ENCODE measurements at regions not wholly inside any gene's neighbourhood (a gene's known extent, or its start where the extent isn't known, plus 50 kb on each side); places are given as distances from the start of the nearest gene placed in this dataset.

DNA sequence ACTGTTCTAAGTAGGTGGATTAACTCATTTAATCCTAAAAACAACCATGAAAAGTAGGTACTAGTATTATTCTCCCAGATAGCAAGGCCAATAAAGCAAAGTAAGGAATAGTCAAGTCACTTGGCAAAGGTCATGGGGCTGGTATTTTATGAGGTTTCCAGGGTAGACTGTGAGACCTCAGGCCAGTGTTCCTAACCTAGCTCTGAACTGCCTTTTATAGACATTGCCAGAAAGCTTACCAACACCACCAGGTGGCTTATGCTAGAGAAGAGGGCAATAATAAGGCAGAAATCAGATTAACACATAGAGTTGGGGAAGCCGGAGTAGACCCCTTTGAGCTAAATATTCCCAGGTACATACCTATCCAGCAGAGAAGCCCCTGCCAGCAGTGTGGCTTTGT lies 490.9 kb upstream of the TENM4 start (continued):
- TF ChIP-seq POU2F2 (IDR thresholded peaks at IDR 0.05; ENCODE audit: borderline replicate concordance, low read depth, low read length) (no peak), USF1 (IDR thresholded peaks at IDR 0.05; ENCODE audit: borderline replicate concordance, extremely low read length, insufficient read depth, low read depth, low read length) (no peak), E2F4 (IDR thresholded peaks at IDR 0.05; ENCODE audit: low read depth, low read length) (no peak)

- SMC1A ChIA-PET (ENCODE audit: uncharacterized antibody, unreplicated experiment) = interaction anchor here (1.5 kb wide), 1 partner anchor 118 kb away, joined by 3 read pairs; no protein-coding TSS in a partner anchor
- no peak for TF ChIP-seq TCF3 (IDR thresholded peaks at IDR 0.05; ENCODE audit: borderline replicate concordance, insufficient read depth, low read depth, low read length)
- no peak for TF ChIP-seq STAT3 (IDR thresholded peaks at IDR 0.05; ENCODE audit: low read depth, low read length)
- TF ChIP-seq SMAD5 (IDR thresholded peaks at IDR 0.05; ENCODE audit: low read depth) = no peak
- TF ChIP-seq BRCA1 (IDR thresholded peaks at IDR 0.05; ENCODE audit: low read depth, low read length) = no peak
- no peak for TF ChIP-seq STAT1 (conservative IDR thresholded peaks at IDR 0.05)
- no peak for TF ChIP-seq CHD2 (IDR thresholded peaks at IDR 0.05; ENCODE audit: borderline replicate concordance, low read depth, low read length)
- no peak for TF ChIP-seq TCF12 (IDR thresholded peaks at IDR 0.05; ENCODE audit: low read depth, low read length)
- TF ChIP-seq HDGF (IDR thresholded peaks at IDR 0.05) = no peak
- TF ChIP-seq MAX (IDR thresholded peaks at IDR 0.05; ENCODE audit: low read depth, low read length) = no peak
- no peak for TF ChIP-seq HDAC6 (IDR thresholded peaks at IDR 0.05; ENCODE audit: unreplicated experiment)
- TF ChIP-seq, protein P1, sequence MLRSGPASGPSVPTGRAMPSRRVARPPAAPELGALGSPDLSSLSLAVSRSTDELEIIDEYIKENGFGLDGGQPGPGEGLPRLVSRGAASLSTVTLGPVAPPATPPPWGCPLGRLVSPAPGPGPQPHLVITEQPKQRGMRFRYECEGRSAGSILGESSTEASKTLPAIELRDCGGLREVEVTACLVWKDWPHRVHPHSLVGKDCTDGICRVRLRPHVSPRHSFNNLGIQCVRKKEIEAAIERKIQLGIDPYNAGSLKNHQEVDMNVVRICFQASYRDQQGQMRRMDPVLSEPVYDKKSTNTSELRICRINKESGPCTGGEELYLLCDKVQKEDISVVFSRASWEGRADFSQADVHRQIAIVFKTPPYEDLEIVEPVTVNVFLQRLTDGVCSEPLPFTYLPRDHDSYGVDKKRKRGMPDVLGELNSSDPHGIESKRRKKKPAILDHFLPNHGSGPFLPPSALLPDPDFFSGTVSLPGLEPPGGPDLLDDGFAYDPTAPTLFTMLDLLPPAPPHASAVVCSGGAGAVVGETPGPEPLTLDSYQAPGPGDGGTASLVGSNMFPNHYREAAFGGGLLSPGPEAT (IDR thresholded peaks at IDR 0.05; ENCODE audit: low read depth) = no peak
- TF ChIP-seq IRF5 (IDR thresholded peaks at IDR 0.05; ENCODE audit: borderline replicate concordance) = no peak
- TF ChIP-seq MTA3 (IDR thresholded peaks at IDR 0.05; ENCODE audit: borderline replicate concordance, low read length) = no peak
- TF ChIP-seq E4F1 (IDR thresholded peaks at IDR 0.05; ENCODE audit: borderline replicate concordance, partially characterized antibody) = no peak
Observed at GRCh38 chr11:79926707-79927106, 485.9 kb upstream of the TENM4 start.

More at GRCh38 chr11:79926707-79927106, 485.9 kb upstream of the TENM4 start:
- Histone ChIP-seq H3K4me1 (ENCODE audit: control insufficient read depth, insufficient read depth, low read length) (no peaks in the 10 kb centered on the region), H3K36me3 (ENCODE audit: control insufficient read depth in 2 of 2, insufficient read depth in 2 of 2, low read length in 1 of 2) (no peaks in the 10 kb centered on the region), H3K27me3 (replicated peaks in 1 of 2; ENCODE audit: control insufficient read depth in 2 of 2, insufficient read depth in 2 of 2, low read length in 1 of 2) (no peaks in the 10 kb centered on the region; a peak in 2 of 4 replicates), H3K9me3 (replicated peaks; ENCODE audit: control insufficient read depth, insufficient read depth, low read length) (no peaks in the 10 kb centered on the region), H4K20me1 (ENCODE audit: control insufficient read depth, insufficient read depth) (no peaks in the 10 kb centered on the region), H2AFZ (ENCODE audit: control insufficient read depth, low read depth, low read length) (no peak overlapping the region), H3K4me3 (no peak overlapping the region), H3K9ac (ENCODE audit: control insufficient read depth, insufficient read depth, low read length) (no peak overlapping the region), H3K27ac (ENCODE audit: control insufficient read depth, insufficient read depth) (no peak overlapping the region), H3K4me2 (ENCODE audit: control insufficient read depth, insufficient read depth) (no peak overlapping the region), H3K79me2 (ENCODE audit: control insufficient read depth, insufficient read depth, low read length) (no peaks in the 10 kb centered on the region)
- BruUV-seq (replicated peaks) = no TSS peak
- FAIRE-seq (no peak), DNase-seq (ENCODE audit: low read depth, low spot score) (no peak), ATAC-seq (no peak)
- in situ Hi-C loops (cut with MboI) = no loop called here
- ChIA-PET POLR2A (no interaction called here), CTCF (no interaction called here), RAD21 (ENCODE audit: unreplicated experiment) (no interaction called here)
- 24% methylated on average over 2 of the region's 2 CpGs for WGBS (ENCODE audit: insufficient coverage, insufficient replicate concordance, low lambda C conversion rate, missing lambda C conversion rate)
- intact Hi-C loops (cut with micrococcal nuclease; ENCODE audit: unreplicated experiment) = no loop called here
